Mesothelial cell of epicardium (in vitro differentiated cells): ENCODE measurements at regions not wholly inside any gene's neighbourhood (a gene's known extent, or its start where the extent isn't known, plus 50 kb on each side); places are given as distances from the start of the nearest gene placed in this dataset.

Experiments used
- DNase-seq, 2 experiments: peaks; one replicate each; pipeline ENCODE4 v3.0.0; 2021; ENCODE audit warnings: low spot score in 2 of 2; ENCODE audit not compliant: unreplicated experiment in 2 of 2
- H3K27ac Mint-ChIP-seq: 2 replicates; pipeline ENCODE4 v1.8.0; 2021; ENCODE audit warnings: mixed read lengths
- H3K27me3 Mint-ChIP-seq: 2 replicates; pipeline ENCODE4 v1.8.0; 2021; ENCODE audit warnings: low read depth, mixed read lengths
- H3K36me3 Mint-ChIP-seq: 2 replicates; pipeline ENCODE4 v1.8.0; 2021; ENCODE audit warnings: mixed read lengths
- H3K4me1 Mint-ChIP-seq: 2 replicates; pipeline ENCODE4 v1.8.0; 2021; ENCODE audit warnings: mixed read lengths
- H3K4me3 Mint-ChIP-seq: 2 replicates; pipeline ENCODE4 v1.8.0; 2021; ENCODE audit warnings: mild to moderate bottlenecking, moderate library complexity, mixed read lengths
- H3K9me3 Mint-ChIP-seq: 2 replicates; pipeline ENCODE4 v1.8.0; 2021; ENCODE audit warnings: mixed read lengths
- TF ChIP-seq, protein P1 (sequence below): fragments of 200-600 bp; sonication (generic); IDR thresholded peaks from one replicate; pipeline ENCODE4 v1.5.0; 2021; ENCODE audit warnings: antibody characterized with exemption; ENCODE audit not compliant: unreplicated experiment

- no peak overlapping the region for H3K4me3 Mint-ChIP-seq
- TF ChIP-seq, protein P1, sequence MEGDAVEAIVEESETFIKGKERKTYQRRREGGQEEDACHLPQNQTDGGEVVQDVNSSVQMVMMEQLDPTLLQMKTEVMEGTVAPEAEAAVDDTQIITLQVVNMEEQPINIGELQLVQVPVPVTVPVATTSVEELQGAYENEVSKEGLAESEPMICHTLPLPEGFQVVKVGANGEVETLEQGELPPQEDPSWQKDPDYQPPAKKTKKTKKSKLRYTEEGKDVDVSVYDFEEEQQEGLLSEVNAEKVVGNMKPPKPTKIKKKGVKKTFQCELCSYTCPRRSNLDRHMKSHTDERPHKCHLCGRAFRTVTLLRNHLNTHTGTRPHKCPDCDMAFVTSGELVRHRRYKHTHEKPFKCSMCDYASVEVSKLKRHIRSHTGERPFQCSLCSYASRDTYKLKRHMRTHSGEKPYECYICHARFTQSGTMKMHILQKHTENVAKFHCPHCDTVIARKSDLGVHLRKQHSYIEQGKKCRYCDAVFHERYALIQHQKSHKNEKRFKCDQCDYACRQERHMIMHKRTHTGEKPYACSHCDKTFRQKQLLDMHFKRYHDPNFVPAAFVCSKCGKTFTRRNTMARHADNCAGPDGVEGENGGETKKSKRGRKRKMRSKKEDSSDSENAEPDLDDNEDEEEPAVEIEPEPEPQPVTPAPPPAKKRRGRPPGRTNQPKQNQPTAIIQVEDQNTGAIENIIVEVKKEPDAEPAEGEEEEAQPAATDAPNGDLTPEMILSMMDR: no peak
- H3K9me3 Mint-ChIP-seq: peaks cover 16% of the 10 kb centered on the region
- no peaks in the 10 kb centered on the region for H3K27me3 Mint-ChIP-seq
- DNase-seq: no peak
- peaks cover 11% of the 10 kb centered on the region for H3K36me3 Mint-ChIP-seq
- peak overlapping the region; percentile 1 for H3K27ac Mint-ChIP-seq
- peaks cover 24% of the 10 kb centered on the region for H3K4me1 Mint-ChIP-seq
Measured at GRCh38 chr7:46671108-46671769, 750.2 kb upstream of the IGFBP3 start.

GRCh38 chr7:46669028-46669427 lies 748.0 kb upstream of the IGFBP3 start:
- TF ChIP-seq, protein P1: no peak
- Mint-ChIP-seq H3K27ac (no peak overlapping the region), H3K27me3 (no peaks in the 10 kb centered on the region), H3K4me3 (no peak overlapping the region), H3K4me1 (peaks cover 15% of the 10 kb centered on the region), H3K36me3 (peaks cover 12% of the 10 kb centered on the region), H3K9me3 (peaks cover 22% of the 10 kb centered on the region)
- DNase-seq: no peak

DNA sequence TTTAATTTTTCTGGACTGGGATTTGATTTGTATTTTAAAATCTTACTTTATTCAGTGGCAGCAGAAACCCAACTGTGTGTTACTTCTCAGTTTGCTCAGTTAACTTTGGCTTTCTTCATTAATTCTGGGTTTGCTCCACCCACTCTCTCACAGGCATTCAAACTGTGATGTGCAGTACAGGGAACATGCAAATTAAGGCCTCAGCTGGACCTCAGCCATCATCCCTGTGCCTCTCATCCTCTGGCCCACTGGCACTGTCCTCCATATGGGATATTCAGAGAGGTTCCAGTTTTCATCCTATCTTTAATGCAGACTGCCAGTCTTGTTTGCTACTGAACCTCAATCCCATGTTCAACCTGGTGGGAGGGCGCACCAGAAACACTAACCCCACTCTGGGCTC lies 743.4 kb upstream of the IGFBP3 start:
- H3K36me3 Mint-ChIP-seq: peaks cover 10% of the 10 kb centered on the region
- no peak overlapping the region for H3K27ac Mint-ChIP-seq
- peaks cover 22% of the 10 kb centered on the region for H3K9me3 Mint-ChIP-seq
- no peaks in the 10 kb centered on the region for H3K27me3 Mint-ChIP-seq
- peaks cover 7% of the 10 kb centered on the region for H3K4me1 Mint-ChIP-seq
- TF ChIP-seq, protein P1: no peak
- DNase-seq: no peak
- H3K4me3 Mint-ChIP-seq: no peak overlapping the region

DNA sequence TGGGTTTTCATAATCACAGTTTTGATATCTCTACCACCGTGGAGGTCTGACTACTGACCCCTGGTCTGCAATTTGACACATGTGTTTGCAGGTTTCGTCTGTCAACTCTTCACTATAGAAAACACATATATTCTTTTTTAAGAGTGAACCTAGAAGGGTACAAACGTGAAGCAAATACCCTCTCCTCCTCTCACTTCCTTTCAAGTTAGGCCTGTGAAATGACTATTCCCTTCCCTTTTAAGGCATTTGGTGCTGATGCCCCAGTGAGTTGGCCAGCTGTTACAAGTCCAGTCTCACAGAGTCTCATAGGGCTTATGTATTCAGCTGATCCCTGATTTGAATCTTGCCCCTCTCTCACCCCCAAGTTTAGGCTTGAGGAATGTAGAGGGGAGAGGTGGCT lies 742.0 kb upstream of the IGFBP3 start:
- H3K27ac Mint-ChIP-seq: no peak overlapping the region
- H3K36me3 Mint-ChIP-seq: peaks cover 17% of the 10 kb centered on the region
- no peak for DNase-seq
- peaks cover 7% of the 10 kb centered on the region for H3K4me1 Mint-ChIP-seq
- H3K9me3 Mint-ChIP-seq: peaks cover 36% of the 10 kb centered on the region
- no peaks in the 10 kb centered on the region for H3K27me3 Mint-ChIP-seq
- H3K4me3 Mint-ChIP-seq: no peak overlapping the region
- TF ChIP-seq, protein P1: no peak

- H3K4me1 Mint-ChIP-seq: peaks cover 7% of the 10 kb centered on the region
- peaks cover 9% of the 10 kb centered on the region for H3K36me3 Mint-ChIP-seq
- H3K27me3 Mint-ChIP-seq: no peaks in the 10 kb centered on the region
- TF ChIP-seq, protein P1: no peak
- H3K9me3 Mint-ChIP-seq: peaks cover 21% of the 10 kb centered on the region
- H3K4me3 Mint-ChIP-seq: no peak overlapping the region
- H3K27ac Mint-ChIP-seq: no peak overlapping the region
- no peak for DNase-seq
Measured at GRCh38 chr7:46661431-46661830, 740.4 kb upstream of the IGFBP3 start.
